H1 (cell line): ENCODE measurements at regions not wholly inside any gene's neighbourhood (a gene's known extent, or its start where the extent isn't known, plus 50 kb on each side); places are given as distances from the start of the nearest gene placed in this dataset.

Experiments
- CTCF ChIA-PET: fragments of 300-600 bp; sonication (Branson Sonifier 250); formaldehyde crosslinking; loops from one replicate; lab custom pipeline; 2021; ENCODE audit not compliant: partially characterized antibody; lab: Charles Lee
- POLR2A ChIA-PET: fragments of 300-600 bp; sonication (Branson Sonifier 250); formaldehyde crosslinking; loops from one replicate; lab custom pipeline; 2021; ENCODE audit warnings: inconsistent platforms; ENCODE audit not compliant: partially characterized antibody; lab: Charles Lee
- DNase-seq, 2 experiments: peaks; one replicate each; pipeline versions ENCODE4 v3.0.0 to v3.0.0-alpha.2; 2010 to 2022; ENCODE audit warnings: low spot score in 2 of 2, low read depth in 1 of 2, mixed read lengths in 1 of 2
- FAIRE-seq: peaks from 2 replicates; lab custom pipeline; 2011; peaks lifted over from hg19 to GRCh38; lab: Jason Lieb, UNC
- H2AFZ ChIP-seq: 2 replicates; pipeline ENCODE4 v1.8.1; 2012; ENCODE audit warnings: low read length, inconsistent platforms
- H2AK5ac ChIP-seq: 2 replicates; pipeline ENCODE4 v1.6.1; 2013; ENCODE audit warnings: low read depth, low read length
- H2BK120ac ChIP-seq: replicated peaks from 2 replicates; pipeline ENCODE3; 2013; ENCODE audit warnings: low read depth, low read length, inconsistent platforms
- H2BK12ac ChIP-seq: 2 replicates; pipeline ENCODE4 v1.6.1; 2013; ENCODE audit warnings: low read depth, low read length
- H2BK15ac ChIP-seq: 2 replicates; pipeline ENCODE4 v1.6.1; 2013; ENCODE audit warnings: low read length
- H2BK20ac ChIP-seq: 2 replicates; pipeline ENCODE4 v1.6.1; 2013; ENCODE audit warnings: low read length
- H2BK5ac ChIP-seq: 2 replicates; pipeline ENCODE4 v1.6.1; 2013; ENCODE audit warnings: low read depth, low read length
- H3K14ac ChIP-seq: 2 replicates; pipeline ENCODE4 v1.6.1; 2013; ENCODE audit warnings: inconsistent platforms; ENCODE audit not compliant: insufficient read length
- H3K18ac ChIP-seq: 2 replicates; pipeline ENCODE4 v1.6.1; 2013; ENCODE audit warnings: low read length; ENCODE audit errors: extremely low read depth
- H3K23ac ChIP-seq: 2 replicates; pipeline ENCODE4 v1.6.1; 2013; ENCODE audit warnings: inconsistent platforms; ENCODE audit not compliant: insufficient read length
- H3K23me2 ChIP-seq: 2 replicates; pipeline ENCODE4 v1.6.1; 2013; ENCODE audit warnings: low read depth, low read length
- H3K27ac ChIP-seq: 2 replicates; pipeline ENCODE4 v1.6.1; 2011; ENCODE audit warnings: low read depth, low read length, inconsistent platforms
- H3K27me3 ChIP-seq, 4 experiments: replicated peaks in 1 of 4; 1 replicate in 1 of 4; 2 replicates in 3 of 4; pipeline versions ENCODE4 v1.6.1 to v1.8.1; 2011 to 2013; ENCODE audit warnings: low read length in 3 of 4, mild to moderate bottlenecking in 3 of 4, inconsistent platforms in 2 of 4, mixed read lengths in 2 of 4, moderate library complexity in 1 of 4; ENCODE audit not compliant: control insufficient read depth in 3 of 4, insufficient read depth in 3 of 4; ENCODE audit errors: extremely low read depth in 1 of 4
- H3K36me3 ChIP-seq, 4 experiments: 2 replicates each; pipeline versions ENCODE4 v1.6.1 to v1.8.1; 2011 to 2013; ENCODE audit warnings: mild to moderate bottlenecking in 4 of 4, low read length in 3 of 4, moderate library complexity in 2 of 4, control low read depth in 1 of 4, inconsistent platforms in 1 of 4; ENCODE audit not compliant: insufficient read depth in 4 of 4, control insufficient read depth in 2 of 4
- H3K4ac ChIP-seq: replicated peaks from 2 replicates; pipeline ENCODE3; 2013; ENCODE audit warnings: low read length, low read depth, mixed read lengths, inconsistent platforms; ENCODE audit not compliant: insufficient read length
- H3K4me1 ChIP-seq, 4 experiments: replicated peaks in 1 of 4; 1 replicate in 1 of 4; 2 replicates in 3 of 4; pipeline versions ENCODE4 v1.6.1 to v1.8.1; 2011 to 2013; ENCODE audit warnings: low read length in 3 of 4, inconsistent platforms in 2 of 4, mixed read lengths in 1 of 4; ENCODE audit not compliant: insufficient read depth in 4 of 4, control insufficient read depth in 3 of 4
- H3K4me2 ChIP-seq, 2 experiments: 2 replicates each; pipeline versions ENCODE4 v1.6.1 to v1.8.1; 2011 to 2013; ENCODE audit warnings: low read depth in 2 of 2, low read length in 2 of 2, control low read depth in 1 of 2, inconsistent platforms in 1 of 2, mild to moderate bottlenecking in 1 of 2; ENCODE audit not compliant: insufficient read depth in 1 of 2
- H3K4me3 ChIP-seq, 4 experiments: fragments of 200-600, 300-600 bp in 1 of 4; sonication (generic), shearing (Covaris generic), sonication (Bioruptor Twin) in 1 of 4; 2 replicates each; pipeline versions ENCODE4 v1.5.1 to v1.8.1; 2011 to 2016; ENCODE audit warnings: low read length in 4 of 4, low read depth in 3 of 4, control low read depth in 2 of 4, inconsistent platforms in 2 of 4, mild to moderate bottlenecking in 2 of 4, mixed read lengths in 1 of 4, moderate library complexity in 1 of 4; ENCODE audit not compliant: insufficient read depth in 2 of 4; ENCODE audit errors: extremely low read depth in 1 of 4
- H3K56ac ChIP-seq: replicated peaks from 2 replicates; pipeline ENCODE3; 2013; ENCODE audit warnings: low read depth, mild to moderate bottlenecking, mixed read lengths, low read length, inconsistent platforms; ENCODE audit not compliant: insufficient read length
- H3K79me1 ChIP-seq: 2 replicates; pipeline ENCODE4 v1.6.1; 2013; ENCODE audit warnings: low read depth, low read length, control low read depth
- H3K79me2 ChIP-seq, 2 experiments: 2 replicates each; pipeline versions ENCODE4 v1.6.1 to v1.8.1; 2012 to 2013; ENCODE audit warnings: low read length in 2 of 2, mild to moderate bottlenecking in 2 of 2, inconsistent platforms in 1 of 2; ENCODE audit not compliant: insufficient read depth in 2 of 2, control insufficient read depth in 1 of 2
- H3K9ac ChIP-seq, 4 experiments: replicated peaks in 1 of 4; 1 replicate in 1 of 4; 2 replicates in 3 of 4; pipeline versions ENCODE4 v1.6.1 to v1.8.1; 2011 to 2013; ENCODE audit warnings: low read depth in 3 of 4, low read length in 3 of 4, control low read depth in 2 of 4, mild to moderate bottlenecking in 2 of 4, moderate library complexity in 2 of 4, inconsistent platforms in 1 of 4; ENCODE audit errors: extremely low read depth in 1 of 4
- H3K9me3 ChIP-seq, 2 experiments: 2 replicates each; pipeline versions ENCODE4 v1.6.1 to v1.8.1; 2012 to 2013; ENCODE audit warnings: mild to moderate bottlenecking in 2 of 2, moderate library complexity in 2 of 2, control low read depth in 1 of 2, inconsistent platforms in 1 of 2, low read depth in 1 of 2, low read length in 1 of 2, mixed read lengths in 1 of 2; ENCODE audit not compliant: insufficient read depth in 2 of 2
- H4K20me1 ChIP-seq, 2 experiments: replicated peaks in 1 of 2; 2 replicates each; pipeline versions ENCODE3 to v1.8.1; 2011 to 2013; ENCODE audit warnings: inconsistent platforms in 2 of 2, low read length in 2 of 2, mild to moderate bottlenecking in 1 of 2; ENCODE audit not compliant: insufficient read depth in 2 of 2, control insufficient read depth in 1 of 2
- H4K5ac ChIP-seq: 2 replicates; pipeline ENCODE4 v1.6.1; 2013; ENCODE audit warnings: low read length, low read depth, mixed read lengths, inconsistent platforms; ENCODE audit not compliant: insufficient read length
- H4K8ac ChIP-seq: 2 replicates; pipeline ENCODE4 v1.8.0; 2013; ENCODE audit warnings: mild to moderate bottlenecking, moderate library complexity, low read length, inconsistent platforms; ENCODE audit not compliant: insufficient read depth; ENCODE audit errors: extremely low read depth
- H4K91ac ChIP-seq: replicated peaks from 2 replicates; pipeline ENCODE3; 2013; ENCODE audit warnings: low read length, mixed read lengths, inconsistent platforms; ENCODE audit not compliant: insufficient read length
- EP300 ChIP-seq, 2 experiments: IDR thresholded peaks; 1 replicate in 1 of 2; 2 replicates in 1 of 2; pipeline ENCODE4 v1.6.1; 2011 to 2012; ENCODE audit warnings: low read depth in 2 of 2, low read length in 2 of 2, mild to moderate bottlenecking in 2 of 2, borderline replicate concordance in 1 of 2, inconsistent platforms in 1 of 2, moderate library complexity in 1 of 2
- HDAC6 ChIP-seq: IDR thresholded peaks from one replicate; pipeline ENCODE4 v1.7.1; 2012; ENCODE audit warnings: low read depth, mild to moderate bottlenecking, inconsistent platforms, low read length, moderate library complexity
- JUN ChIP-seq: IDR thresholded peaks from 2 replicates; pipeline ENCODE4 v1.6.1; 2011; ENCODE audit warnings: low read depth, mild to moderate bottlenecking, improper control_type of control experiment, low read length
- POLR2A ChIP-seq, 2 experiments: IDR thresholded peaks; 1 replicate in 1 of 2; 2 replicates in 1 of 2; pipeline ENCODE4 v1.6.1; 2011; ENCODE audit warnings: low read depth in 2 of 2, low read length in 2 of 2, mild to moderate bottlenecking in 2 of 2; ENCODE audit errors: control extremely low read depth in 1 of 2
- SIX5 ChIP-seq: IDR thresholded peaks from 2 replicates; pipeline ENCODE4 v1.6.1; 2011; ENCODE audit warnings: mild to moderate bottlenecking, low read depth, low read length
- SP2 ChIP-seq: IDR thresholded peaks from 2 replicates; pipeline ENCODE4 v1.6.1; 2012; ENCODE audit warnings: mild to moderate bottlenecking, low read length, inconsistent platforms
- SRF ChIP-seq: IDR thresholded peaks from 2 replicates; pipeline ENCODE4 v1.6.1; 2011; ENCODE audit warnings: mild to moderate bottlenecking, low read depth, low read length, moderate library complexity
- SUZ12 ChIP-seq: fragments of 200-600 bp; sonication (generic); IDR thresholded peaks from 2 replicates; pipeline ENCODE4 v1.6.1; 2012; ENCODE audit warnings: mild to moderate bottlenecking, inconsistent platforms, low read length, moderate library complexity, mixed read lengths
- TAF1 ChIP-seq: IDR thresholded peaks from 2 replicates; pipeline ENCODE4 v1.6.1; 2011; ENCODE audit warnings: mild to moderate bottlenecking, low read depth, low read length
- WGBS, 2 experiments: shearing (Covaris generic) in 1 of 2; methylation state at CpG; one replicate each; pipeline versions ENCODE4 v1.1.6 to v1.1.7; 2013 to 2015; ENCODE audit warnings: low lambda C conversion rate in 2 of 2, mixed read lengths in 2 of 2, inconsistent platforms in 1 of 2, low coverage in 1 of 2, missing lambda C conversion rate in 1 of 2; ENCODE audit not compliant: insufficient replicate concordance in 2 of 2, insufficient coverage in 1 of 2, insufficient read length in 1 of 2; ENCODE audit errors: extremely low coverage in 1 of 2, missing lambda C conversion rate in 1 of 2; 5-methylcytosine and 5-hydroxymethylcytosine counted together
- TF ChIP-seq, protein P1 (sequence below): IDR thresholded peaks from 2 replicates; pipeline ENCODE4 v1.6.1; 2012; ENCODE audit warnings: inconsistent platforms

DNA sequence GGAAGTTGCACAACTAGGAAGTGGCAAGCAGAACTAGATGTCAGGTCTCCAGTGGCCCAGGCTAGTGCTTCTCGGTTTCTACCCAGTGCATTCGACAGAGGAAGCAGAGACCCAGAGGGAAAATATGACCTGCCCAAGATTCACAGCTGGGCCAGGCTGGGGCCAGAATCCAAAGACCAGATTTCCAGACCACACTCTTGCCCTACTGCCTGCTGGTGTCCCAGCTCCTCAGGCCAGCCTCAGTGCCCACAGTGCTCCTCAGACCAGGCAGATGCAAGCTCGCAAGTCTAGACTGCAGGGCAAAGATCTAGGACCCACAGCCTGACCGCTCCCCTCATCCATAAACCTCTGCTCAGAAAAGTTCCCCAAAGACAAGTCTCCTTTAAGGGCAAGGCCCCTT is 262.6 kb downstream of the BUD13 start:
- Histone ChIP-seq H3K56ac (no peak overlapping the region), H3K14ac (no peak overlapping the region), H3K79me2 (no peaks in the 10 kb centered on the region), H3K4me3 (no peak overlapping the region), H2BK120ac (no peak overlapping the region), H3K9me3 (no peaks in the 10 kb centered on the region), H3K4me1 (peaks cover 0 to 16% (median 7%) of the 10 kb centered on the region in 4 experiments; a peak in 6 of 7 replicates), H2AK5ac (no peak overlapping the region), H4K91ac (no peak overlapping the region), H2BK5ac (no peak overlapping the region; the same call in 1 of the 2 replicates), H3K79me1 (no peaks in the 10 kb centered on the region), H3K36me3 (no peaks in the 10 kb centered on the region), H3K27ac (no peak overlapping the region), H4K5ac (no peak overlapping the region), H2BK12ac (no peak overlapping the region), H3K4ac (no peak overlapping the region), H3K27me3 (peaks cover 0 to 4% (median 0%) of the 10 kb centered on the region in 4 experiments; a peak in 2 of 7 replicates), H3K9ac (no peak overlapping the region; a peak in 1 of 7 replicates), H3K23ac (no peak overlapping the region), H4K20me1 (no peaks in the 10 kb centered on the region), H3K23me2 (no peaks in the 10 kb centered on the region), H2BK20ac (no peak overlapping the region), H4K8ac (no peak overlapping the region), H3K18ac (no peak overlapping the region), H3K4me2 (no peak overlapping the region), H2AFZ (0 out of 2 replicates have a peak overlapping the region, but pooled peaks have one; percentile 9), H2BK15ac (no peak overlapping the region; the same call in 1 of the 2 replicates)
- 100% methylated on average over 4 of the region's 4 CpGs; no CpG with 5 or more reads in 1 of the 2 experiments for WGBS, 2 experiments
- TF ChIP-seq POLR2A (IDR thresholded peaks at IDR 0.05; ENCODE audit: control extremely low read depth in 1 of 2, low read depth in 2 of 2, low read length in 2 of 2): no peak
- TF ChIP-seq, protein P1, sequence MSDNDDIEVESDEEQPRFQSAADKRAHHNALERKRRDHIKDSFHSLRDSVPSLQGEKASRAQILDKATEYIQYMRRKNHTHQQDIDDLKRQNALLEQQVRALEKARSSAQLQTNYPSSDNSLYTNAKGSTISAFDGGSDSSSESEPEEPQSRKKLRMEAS: no peak
- no peak for TF ChIP-seq JUN
- TF ChIP-seq SRF: no peak
- no peak for TF ChIP-seq EP300 (IDR thresholded peaks at IDR 0.05; ENCODE audit: borderline replicate concordance in 1 of 2, low read depth in 2 of 2, low read length in 2 of 2)
- no peak for TF ChIP-seq SP2
- TF ChIP-seq SUZ12: no peak
- no peak for TF ChIP-seq HDAC6
- no peak for TF ChIP-seq TAF1
- no peak for TF ChIP-seq SIX5
- ChIA-PET CTCF (interaction anchor here (0.7 to 6.9 kb wide), 14 partner anchors 9 to 323 kb away, joined by 3 to 51 read pairs (median 4); no protein-coding TSS in a partner anchor), POLR2A (interaction anchor here (0.5 kb wide), 1 partner anchor 142 kb away, joined by 4 read pairs; no protein-coding TSS in a partner anchor)
- DNase-seq (peak in 1 of 2 experiments; percentile 38), FAIRE-seq (no peak)
